GM19455 (cell line): ENCODE measurements at regions not wholly inside any gene's neighbourhood (a gene's known extent, or its start where the extent isn't known, plus 50 kb on each side); places are given as distances from the start of the nearest gene placed in this dataset.

Experiments
- ATAC-seq: cut with Tn5 transposase; IDR thresholded peaks from one replicate; pipeline ENCODE4 v1.9.1; 2021; ENCODE audit not compliant: unreplicated experiment

GRCh38 chr13:73901324-73902068 lies 232.7 kb downstream of the KLF12 start:
- ATAC-seq, result no peak

DNA sequence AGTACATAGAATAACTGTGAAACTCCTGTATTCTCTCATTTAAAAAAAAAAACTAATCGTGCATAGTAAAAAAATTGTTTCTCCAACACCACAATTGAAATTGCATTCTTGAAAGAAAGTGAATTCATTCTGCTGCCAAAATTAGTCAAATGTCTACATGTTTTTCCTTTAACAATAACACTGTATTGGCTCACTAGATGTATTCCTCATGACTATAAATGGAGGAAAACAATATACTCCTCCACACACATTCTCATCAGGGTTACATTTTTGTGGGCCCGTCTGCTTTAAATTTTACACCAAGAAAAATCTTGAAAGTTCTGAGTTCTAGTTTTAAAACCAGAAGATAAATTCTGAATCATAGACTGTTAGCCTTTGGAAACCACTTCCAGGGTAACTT lies 233.6 kb downstream of the KLF12 start:
- no peak for ATAC-seq

DNA sequence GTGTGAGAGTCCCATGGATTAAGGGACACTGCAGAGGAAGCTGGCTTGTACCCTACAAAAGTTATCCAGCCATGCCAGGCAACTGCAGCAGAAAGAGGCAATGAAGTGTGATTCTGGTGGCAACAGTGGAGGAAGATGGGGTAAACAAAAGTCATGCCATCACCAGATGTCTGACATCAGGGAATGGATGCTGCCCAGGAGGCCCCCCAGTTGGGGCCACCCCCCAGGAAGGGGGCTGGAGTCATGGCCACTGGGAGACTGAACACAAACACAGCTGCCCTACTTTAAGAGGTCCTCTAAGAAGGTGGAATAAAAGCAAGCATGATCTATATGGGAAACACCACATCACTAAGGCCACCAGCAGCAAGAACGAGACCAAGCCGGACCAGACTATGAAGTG lies 235.3 kb downstream of the KLF12 start:
- ATAC-seq, result no peak

- ATAC-seq, result no peak
Observed at GRCh38 chr13:73898276-73898675, 235.9 kb downstream of the KLF12 start.

DNA sequence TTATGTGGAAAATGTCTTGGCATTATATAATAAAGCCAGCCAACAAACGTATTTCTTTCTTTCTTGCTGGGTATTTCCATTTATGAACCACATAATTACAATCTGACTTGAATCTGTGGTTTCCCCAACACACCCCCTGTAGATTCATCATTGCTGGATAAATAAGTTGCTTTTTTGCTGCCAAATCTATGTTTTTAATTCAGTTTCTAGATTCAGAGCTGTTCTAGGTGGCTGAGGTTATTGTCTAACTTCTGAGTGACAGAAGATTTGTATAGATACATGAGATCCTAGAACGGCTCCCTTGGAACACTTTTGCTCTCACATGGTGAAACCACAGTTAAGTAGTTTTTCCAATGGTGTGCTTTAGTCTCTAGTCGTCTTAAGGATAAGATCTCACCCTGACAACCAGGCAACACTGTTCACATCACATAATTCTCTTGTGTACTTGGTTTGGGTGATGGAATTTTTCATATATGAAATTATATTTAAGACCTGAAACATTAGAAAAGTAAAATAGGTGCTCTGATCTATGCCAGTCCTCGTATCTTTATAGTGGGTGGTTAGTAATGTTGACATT lies 239.1 kb downstream of the KLF12 start:
- ATAC-seq, result no peak

DNA sequence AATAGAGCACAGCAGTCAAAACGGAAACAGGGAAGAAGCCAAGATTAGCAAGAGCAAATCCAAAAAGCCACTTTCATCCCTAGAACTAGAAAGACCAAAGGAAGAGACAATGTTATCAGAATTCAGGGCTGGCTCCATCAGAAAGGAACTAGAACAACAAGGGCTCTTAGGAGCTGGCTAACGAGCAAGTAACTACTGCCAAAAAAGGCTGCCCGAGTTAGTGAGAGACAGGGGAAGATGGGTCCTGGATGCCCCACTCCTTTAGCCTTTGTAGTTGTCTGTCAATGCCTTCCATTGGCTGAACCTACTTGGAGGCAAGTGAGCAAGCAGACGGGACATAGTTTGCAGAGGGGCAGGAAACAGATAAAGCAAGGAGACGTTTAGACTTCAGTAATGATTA lies 240.4 kb downstream of the KLF12 start:
- no peak for ATAC-seq

- ATAC-seq, result no peak
Observed at GRCh38 chr13:73891805-73892204, 242.4 kb downstream of the KLF12 start.

- ATAC-seq, result no peak
Observed at GRCh38 chr13:73883162-73883561, 251.0 kb downstream of the KLF12 start.

GRCh38 chr13:73880365-73880764 lies 253.8 kb downstream of the KLF12 start:
- ATAC-seq, result no peak

DNA sequence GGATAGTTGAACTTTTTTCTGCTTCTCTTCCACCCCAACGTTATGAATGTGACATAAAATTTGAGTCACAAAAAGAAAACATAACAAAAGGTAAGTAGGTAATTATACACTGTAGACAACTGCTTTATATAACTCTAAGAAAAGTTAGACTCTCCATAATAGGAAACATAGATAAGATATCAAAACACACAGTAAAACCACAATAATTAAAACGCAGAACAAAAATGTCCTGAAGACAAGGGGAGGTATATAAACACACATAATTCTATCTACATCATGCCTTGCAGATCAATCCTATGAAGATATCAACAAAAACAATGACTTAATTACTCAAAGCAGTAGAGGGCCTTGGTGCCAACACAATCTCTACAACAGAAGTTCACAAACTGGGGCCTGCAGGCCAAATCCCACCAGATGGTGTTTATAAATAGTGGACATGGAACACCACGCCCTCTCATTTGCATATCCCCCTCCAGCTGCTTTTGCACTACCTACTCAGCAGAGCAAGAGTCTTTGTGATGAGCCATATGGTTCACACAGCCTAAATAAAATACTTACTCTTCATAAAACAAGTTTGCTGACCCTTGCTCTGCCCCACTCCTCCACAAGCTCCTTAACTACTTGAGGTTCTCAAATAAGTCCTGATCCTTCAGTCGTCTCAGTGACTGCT lies 254.7 kb downstream of the KLF12 start:
- no peak for ATAC-seq

DNA sequence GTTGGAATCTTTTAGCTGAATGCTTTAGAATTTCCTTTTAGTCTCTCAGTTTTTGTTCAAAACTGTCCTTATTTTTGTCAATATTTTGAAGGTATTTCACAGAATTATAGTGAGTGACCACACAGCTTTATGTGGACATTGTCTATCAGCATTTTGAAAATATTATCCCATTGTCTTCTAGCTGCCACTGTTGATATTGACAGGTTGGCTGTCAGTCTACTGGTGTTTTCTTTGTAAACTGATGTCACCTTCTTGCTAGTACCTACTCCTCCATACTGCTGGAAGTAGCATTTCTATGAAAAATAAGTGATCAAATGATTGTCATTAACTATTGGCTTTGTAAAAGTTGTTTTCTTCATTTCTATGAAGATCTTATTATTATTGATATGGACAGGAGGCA lies 256.8 kb downstream of the KLF12 start:
- no peak for ATAC-seq

GRCh38 chr13:73876323-73876722 lies 257.9 kb downstream of the KLF12 start:
- no peak for ATAC-seq

DNA sequence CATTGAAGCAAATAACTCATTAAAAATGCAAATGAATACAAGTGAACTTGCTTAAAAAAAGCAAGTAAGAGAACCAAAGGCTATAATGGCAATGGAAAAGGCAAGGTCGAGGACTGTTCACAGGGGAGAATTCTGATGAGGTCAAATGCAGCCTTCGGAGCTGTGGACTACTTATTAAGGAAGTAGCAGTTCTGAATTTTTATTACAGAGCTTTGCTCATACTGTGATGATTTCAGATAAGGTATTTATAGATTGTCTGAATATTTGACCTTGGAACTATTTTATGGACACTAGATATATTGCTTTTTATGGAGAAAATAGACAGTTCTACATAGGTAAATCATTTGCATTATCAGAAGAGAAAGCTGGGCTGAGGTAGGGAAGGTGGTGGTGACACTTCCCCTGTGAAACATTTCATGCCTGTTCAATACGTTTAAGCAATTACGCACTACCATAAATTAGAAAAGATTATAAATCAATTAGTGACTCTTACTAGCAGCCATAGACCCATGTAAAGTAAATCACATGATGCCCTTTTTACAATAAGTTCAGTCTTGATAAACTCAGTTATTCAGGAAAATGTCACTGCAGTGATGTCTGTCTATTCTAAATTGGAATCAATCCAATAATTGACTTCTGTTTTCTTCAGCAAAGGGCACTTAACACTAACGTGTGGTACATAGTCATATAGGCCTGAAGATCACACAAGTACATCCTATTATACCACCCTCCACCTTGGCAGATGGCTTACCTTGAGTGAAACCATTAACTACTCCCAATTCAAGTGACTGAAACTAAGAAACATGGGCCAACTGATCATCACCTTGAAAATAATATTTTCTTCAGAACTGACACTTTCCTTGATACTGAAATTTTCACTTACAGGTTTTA lies 260.0 kb downstream of the KLF12 start:
- no peak for ATAC-seq

DNA sequence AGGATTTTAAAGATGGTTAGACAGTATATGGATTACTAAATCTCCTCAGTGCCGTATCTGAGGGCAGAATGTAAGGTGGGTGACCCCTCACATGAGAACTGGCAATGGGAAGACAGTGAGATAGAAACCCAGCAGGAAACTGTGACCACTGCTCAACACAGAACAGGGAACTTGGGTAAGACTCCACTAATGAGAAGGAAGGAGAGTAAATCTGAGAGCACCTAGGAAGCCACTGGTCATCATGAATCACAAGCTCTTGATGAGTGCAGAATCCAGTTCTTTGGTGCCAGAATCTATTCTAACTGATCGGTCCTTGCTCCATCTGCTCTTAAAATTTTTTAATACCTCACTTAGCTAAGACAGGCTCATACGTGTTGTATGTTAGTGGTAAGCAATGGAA lies 261.8 kb downstream of the KLF12 start:
- ATAC-seq, result no peak

DNA sequence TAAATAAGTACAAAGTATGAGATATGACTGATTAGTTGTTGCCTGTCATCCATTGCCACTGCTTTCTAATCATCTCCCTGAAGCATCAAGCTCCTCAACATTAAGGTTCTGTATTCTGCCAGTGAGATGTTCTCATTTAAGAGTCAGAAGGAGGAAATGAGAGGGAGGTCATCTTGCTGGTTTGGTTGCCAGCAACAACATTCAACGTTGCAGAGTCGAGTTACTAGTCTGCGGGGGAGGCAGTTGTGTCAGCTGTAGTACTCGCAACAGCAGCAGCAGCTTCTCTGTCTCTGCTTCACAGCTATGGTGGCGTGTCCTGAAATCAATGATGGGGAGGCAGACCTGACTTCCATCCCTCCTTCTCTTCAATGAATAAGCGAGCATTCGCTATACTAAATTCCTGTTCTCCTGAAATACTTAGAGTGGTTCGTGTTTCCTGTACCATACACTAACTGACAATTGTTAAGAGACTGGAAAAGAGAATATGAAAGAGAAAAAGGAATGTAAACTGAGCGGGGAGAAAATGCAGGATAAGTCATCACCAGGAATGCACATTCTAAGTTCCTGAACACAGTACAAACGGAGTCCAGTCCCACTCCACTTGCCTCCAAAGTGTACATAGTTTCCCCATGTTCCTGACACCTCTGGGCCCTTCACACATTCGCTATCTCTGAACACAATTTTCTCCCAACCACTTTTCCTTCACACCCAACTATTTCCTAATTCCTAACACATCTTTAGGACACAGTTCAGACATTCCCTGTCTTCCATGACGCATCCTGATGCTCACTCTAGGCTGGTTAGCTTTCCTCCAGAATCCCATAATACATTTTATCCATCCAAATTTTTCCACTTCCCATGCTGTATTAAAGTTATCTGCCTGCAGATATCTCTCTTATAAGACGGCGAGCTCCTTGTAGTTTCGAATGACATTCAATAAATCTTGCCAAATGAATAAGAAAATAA lies 263.0 kb downstream of the KLF12 start:
- ATAC-seq, result no peak

DNA sequence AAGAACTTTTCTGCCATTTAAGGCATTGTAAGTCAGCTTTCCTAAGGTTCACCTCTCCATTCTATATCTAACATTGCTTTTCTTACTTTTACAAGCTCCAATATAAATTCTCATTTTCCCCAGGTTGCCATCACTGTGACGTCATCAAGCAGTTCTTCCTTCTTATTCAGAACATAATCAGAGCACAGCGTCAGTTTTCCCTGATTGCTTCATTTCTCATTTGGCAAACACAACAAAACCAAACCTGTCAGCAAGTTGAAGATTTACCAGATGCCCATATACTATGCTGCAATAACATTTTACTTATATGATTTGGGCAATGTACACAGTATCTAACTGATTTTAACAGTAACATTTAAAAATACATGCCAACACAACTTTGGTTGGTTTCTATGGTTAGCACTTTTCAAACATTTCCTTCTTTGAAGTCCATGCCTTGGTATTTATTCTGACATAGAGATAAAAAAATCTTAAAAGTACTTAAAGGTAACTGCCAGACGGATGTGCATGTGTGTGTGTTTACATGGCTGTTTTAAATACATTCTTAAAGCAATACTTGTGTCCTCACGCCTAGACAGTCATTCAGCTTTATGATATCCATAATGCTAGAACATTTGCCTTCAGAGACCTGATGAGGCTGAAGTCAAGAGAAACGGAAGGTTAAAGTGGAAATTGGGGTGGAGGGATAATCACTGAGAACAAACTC lies 264.0 kb downstream of the KLF12 start:
- ATAC-seq, result no peak

DNA sequence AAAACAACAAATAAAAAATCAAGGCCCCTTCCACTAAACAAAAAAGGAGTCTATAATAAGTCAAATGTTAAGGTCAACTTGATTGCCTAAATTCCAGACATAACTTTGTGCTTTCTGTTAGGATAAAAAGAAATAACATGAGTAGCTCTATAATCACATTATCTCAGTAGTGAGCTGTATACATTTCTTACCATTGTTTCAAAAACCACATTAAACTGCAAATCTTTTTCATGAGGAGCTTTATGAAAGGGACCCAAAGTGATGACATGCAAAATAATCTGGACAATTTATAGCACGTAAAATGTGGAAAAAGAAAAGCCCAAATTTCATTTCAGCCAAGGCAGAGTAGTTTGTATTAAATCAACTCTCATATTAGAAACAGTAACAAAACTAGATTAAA lies 269.2 kb downstream of the KLF12 start:
- ATAC-seq, result no peak

DNA sequence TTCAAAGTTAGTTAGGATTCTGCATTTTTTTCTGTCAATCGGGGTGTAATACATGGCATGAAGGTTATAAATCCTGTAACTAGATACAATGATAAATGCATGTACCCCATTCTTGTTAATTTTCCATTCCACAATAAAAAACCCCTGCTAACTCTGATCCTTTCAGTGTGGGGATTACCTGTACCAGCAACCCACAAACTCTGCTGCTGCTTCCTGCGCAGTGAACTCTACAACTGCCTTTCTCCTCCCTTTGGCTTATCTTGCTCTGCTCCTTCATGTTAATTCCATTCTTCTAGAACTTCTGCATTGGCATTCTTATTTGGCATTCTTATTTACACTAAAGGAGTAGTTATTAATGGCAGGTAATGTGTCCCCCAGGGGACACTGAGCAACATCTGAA lies 273.1 kb downstream of the KLF12 start:
- ATAC-seq, result no peak

- no peak for ATAC-seq
Observed at GRCh38 chr13:73860501-73860900, 273.7 kb downstream of the KLF12 start.

DNA sequence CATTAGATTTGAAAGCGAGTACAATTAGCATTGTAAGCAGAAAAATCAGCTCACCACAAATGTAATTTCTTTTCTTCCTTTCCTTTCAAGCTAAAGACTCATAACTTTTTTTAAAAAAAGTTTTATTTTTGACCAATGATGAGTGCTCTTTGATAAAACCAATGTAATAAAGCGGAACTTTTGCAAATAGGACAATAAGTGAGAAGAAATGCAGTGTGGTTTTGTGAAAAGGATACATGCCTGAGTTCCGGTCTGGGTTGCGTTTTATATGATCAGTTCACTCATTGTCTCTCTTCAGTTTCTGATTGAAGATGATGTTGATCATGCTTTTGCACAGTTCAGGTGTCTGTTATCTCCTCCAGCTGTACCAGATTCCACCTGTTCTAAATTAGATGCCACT lies 274.4 kb downstream of the KLF12 start:
- no peak for ATAC-seq
